HEK293 (cell line): ENCODE measurements at regions not wholly inside any gene's neighbourhood (a gene's known extent, or its start where the extent isn't known, plus 50 kb on each side); places are given as distances from the start of the nearest gene placed in this dataset.

ENCODE experiments used
- FEZF1 ChIP-seq: fragments of 450-650 bp; formaldehyde crosslinking; IDR thresholded peaks from 2 replicates; pipeline ENCODE4 v1.5.1; 2016; ENCODE audit warnings: missing biosample characterization, missing genetic modification characterization
- REPIN1 ChIP-seq: fragments of 450-650 bp; formaldehyde crosslinking; IDR thresholded peaks from 2 replicates; pipeline ENCODE4 v1.5.1; 2017; ENCODE audit warnings: missing biosample characterization, missing genetic modification characterization, low read depth
- ZBTB7A ChIP-seq: fragments of 450-650 bp; formaldehyde crosslinking; IDR thresholded peaks from 2 replicates; pipeline ENCODE4 v1.5.1; 2016; ENCODE audit warnings: low read depth, missing biosample characterization, missing genetic modification characterization
- ZNF23 ChIP-seq: fragments of 450-650 bp; formaldehyde crosslinking; IDR thresholded peaks from 2 replicates; pipeline ENCODE4 v1.5.1; 2016; ENCODE audit warnings: missing biosample characterization, missing genetic modification characterization, borderline replicate concordance
- ZNF623 ChIP-seq: fragments of 450-650 bp; formaldehyde crosslinking; IDR thresholded peaks from 2 replicates; pipeline ENCODE4 v1.5.1; 2016; ENCODE audit warnings: missing biosample characterization, missing genetic modification characterization
- ZNF76 ChIP-seq: fragments of 450-650 bp; formaldehyde crosslinking; IDR thresholded peaks from 2 replicates; pipeline ENCODE4; 2016; ENCODE audit warnings: low read depth, missing biosample characterization, missing genetic modification characterization, borderline replicate concordance
- ZNF776 ChIP-seq: fragments of 450-650 bp; formaldehyde crosslinking; IDR thresholded peaks from 2 replicates; pipeline ENCODE4 v1.5.0; 2017; ENCODE audit warnings: missing biosample characterization, missing genetic modification characterization, borderline replicate concordance
- ZNF837 ChIP-seq: fragments of 450-650 bp; formaldehyde crosslinking; IDR thresholded peaks from 2 replicates; pipeline ENCODE4 v1.5.1; 2016; ENCODE audit warnings: missing biosample characterization, missing genetic modification characterization
- ZSCAN23 ChIP-seq: fragments of 450-650 bp; formaldehyde crosslinking; IDR thresholded peaks from 2 replicates; pipeline ENCODE4 v1.5.1; 2016; ENCODE audit warnings: missing biosample characterization, missing genetic modification characterization
- TF ChIP-seq, protein P1 (sequence below): fragments of 450-650 bp; formaldehyde crosslinking; IDR thresholded peaks from 2 replicates; pipeline ENCODE4 v1.5.1; 2016; ENCODE audit warnings: missing biosample characterization, missing genetic modification characterization
- TF ChIP-seq, protein P2 (sequence below): fragments of 450-650 bp; formaldehyde crosslinking; conservative IDR thresholded peaks from 2 replicates; pipeline ENCODE4 v1.5.1; 2016; ENCODE audit warnings: low read depth, missing biosample characterization, missing genetic modification characterization

DNA sequence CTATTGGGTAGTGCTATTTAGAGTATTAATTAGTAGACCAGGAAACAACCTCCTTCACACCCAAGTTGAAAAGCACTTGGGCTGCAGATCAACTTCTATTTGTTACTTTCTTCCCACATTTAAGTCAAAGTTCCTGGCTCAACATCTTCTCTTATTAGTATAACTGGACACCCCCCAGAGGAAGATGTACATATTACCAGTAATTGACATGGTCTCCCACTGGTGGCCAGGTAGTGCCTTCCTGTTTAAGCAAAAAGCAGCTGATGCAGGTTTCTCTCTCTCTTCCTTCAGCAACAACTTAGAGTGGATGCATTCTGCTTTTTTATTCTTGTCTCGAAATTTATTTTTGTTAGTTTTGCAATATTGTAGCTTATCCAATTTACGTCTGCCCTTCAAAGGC lies 438.1 kb downstream of the GBA3 start:
- TF ChIP-seq, protein P1, sequence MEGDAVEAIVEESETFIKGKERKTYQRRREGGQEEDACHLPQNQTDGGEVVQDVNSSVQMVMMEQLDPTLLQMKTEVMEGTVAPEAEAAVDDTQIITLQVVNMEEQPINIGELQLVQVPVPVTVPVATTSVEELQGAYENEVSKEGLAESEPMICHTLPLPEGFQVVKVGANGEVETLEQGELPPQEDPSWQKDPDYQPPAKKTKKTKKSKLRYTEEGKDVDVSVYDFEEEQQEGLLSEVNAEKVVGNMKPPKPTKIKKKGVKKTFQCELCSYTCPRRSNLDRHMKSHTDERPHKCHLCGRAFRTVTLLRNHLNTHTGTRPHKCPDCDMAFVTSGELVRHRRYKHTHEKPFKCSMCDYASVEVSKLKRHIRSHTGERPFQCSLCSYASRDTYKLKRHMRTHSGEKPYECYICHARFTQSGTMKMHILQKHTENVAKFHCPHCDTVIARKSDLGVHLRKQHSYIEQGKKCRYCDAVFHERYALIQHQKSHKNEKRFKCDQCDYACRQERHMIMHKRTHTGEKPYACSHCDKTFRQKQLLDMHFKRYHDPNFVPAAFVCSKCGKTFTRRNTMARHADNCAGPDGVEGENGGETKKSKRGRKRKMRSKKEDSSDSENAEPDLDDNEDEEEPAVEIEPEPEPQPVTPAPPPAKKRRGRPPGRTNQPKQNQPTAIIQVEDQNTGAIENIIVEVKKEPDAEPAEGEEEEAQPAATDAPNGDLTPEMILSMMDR (tag by site-specific recombination) = no peak
- TF ChIP-seq FEZF1 (tag by site-specific recombination) = no peak
- no peak for TF ChIP-seq ZNF837
- no peak for TF ChIP-seq ZNF776 (tag by site-specific recombination)
- no peak for TF ChIP-seq ZNF76 (tag by site-specific recombination)
- TF ChIP-seq ZNF623 = no peak
- TF ChIP-seq REPIN1 (tag by site-specific recombination) = no peak
- TF ChIP-seq ZNF23 = no peak
- TF ChIP-seq, protein P2, sequence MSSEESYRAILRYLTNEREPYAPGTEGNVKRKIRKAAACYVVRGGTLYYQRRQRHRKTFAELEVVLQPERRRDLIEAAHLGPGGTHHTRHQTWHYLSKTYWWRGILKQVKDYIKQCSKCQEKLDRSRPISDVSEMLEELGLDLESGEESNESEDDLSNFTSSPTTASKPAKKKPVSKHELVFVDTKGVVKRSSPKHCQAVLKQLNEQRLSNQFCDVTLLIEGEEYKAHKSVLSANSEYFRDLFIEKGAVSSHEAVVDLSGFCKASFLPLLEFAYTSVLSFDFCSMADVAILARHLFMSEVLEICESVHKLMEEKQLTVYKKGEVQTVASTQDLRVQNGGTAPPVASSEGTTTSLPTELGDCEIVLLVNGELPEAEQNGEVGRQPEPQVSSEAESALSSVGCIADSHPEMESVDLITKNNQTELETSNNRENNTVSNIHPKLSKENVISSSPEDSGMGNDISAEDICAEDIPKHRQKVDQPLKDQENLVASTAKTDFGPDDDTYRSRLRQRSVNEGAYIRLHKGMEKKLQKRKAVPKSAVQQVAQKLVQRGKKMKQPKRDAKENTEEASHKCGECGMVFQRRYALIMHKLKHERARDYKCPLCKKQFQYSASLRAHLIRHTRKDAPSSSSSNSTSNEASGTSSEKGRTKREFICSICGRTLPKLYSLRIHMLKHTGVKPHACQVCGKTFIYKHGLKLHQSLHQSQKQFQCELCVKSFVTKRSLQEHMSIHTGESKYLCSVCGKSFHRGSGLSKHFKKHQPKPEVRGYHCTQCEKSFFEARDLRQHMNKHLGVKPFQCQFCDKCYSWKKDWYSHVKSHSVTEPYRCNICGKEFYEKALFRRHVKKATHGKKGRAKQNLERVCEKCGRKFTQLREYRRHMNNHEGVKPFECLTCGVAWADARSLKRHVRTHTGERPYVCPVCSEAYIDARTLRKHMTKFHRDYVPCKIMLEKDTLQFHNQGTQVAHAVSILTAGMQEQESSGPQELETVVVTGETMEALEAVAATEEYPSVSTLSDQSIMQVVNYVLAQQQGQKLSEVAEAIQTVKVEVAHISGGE (tag by site-specific recombination) = no peak
- TF ChIP-seq ZSCAN23 = no peak
- TF ChIP-seq ZBTB7A (tag by site-specific recombination) = no peak
